Hepatic stellate cell (primary cell): ENCODE measurements at regions not wholly inside any gene's neighbourhood (a gene's known extent, or its start where the extent isn't known, plus 50 kb on each side); places are given as distances from the start of the nearest gene placed in this dataset.

Source experiments
- DNase-seq: peaks from one replicate; pipeline ENCODE4 v3.0.0; 2011; ENCODE audit warnings: low spot score

DNA sequence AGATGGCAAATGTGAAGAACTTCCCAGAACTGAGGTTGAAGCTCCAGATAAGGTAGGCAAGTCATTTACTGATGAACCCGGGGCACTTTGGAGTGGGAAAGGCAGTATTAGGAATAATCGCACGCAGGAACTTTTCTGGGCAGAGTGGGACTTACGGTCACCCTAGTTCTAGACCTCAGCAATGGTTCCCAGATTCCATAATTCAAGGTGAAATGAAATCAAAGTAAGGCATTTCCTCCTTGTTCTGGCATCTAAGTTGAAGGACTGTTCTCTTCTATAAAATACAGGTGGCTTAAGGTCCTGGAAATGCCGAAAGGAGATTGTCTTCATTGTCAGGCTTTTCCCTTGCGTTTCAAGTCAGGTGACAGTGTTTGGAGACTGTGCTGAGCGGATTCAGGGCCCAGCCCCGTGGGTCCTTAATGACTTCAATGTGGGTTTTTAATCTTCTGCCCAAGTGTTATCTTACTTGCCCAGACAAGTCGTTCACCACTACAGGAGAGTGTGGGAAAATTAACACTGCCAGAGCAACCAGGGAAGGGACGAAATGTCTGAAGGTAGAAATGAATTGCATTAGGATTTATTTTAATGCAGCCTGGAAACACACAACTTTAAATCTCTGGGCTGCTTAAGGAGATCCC is 52.1 kb upstream of the STOX2 start:
- no peak for DNase-seq

- DNase-seq: no peak
Measured at GRCh38 chr4:183853548-183853940, 51.6 kb upstream of the STOX2 start.
